Fibroblast of lung (primary cell): ENCODE measurements at regions not wholly inside any gene's neighbourhood (a gene's known extent, or its start where the extent isn't known, plus 50 kb on each side); places are given as distances from the start of the nearest gene placed in this dataset.

Source experiments
- DNase-seq, 2 donors: peaks; one replicate each; pipeline versions ENCODE4 v3.0.0 to v3.0.0-alpha.2; 2010; ENCODE audit warnings: low read depth in 2 of 2
- H2AFZ ChIP-seq: 2 replicates; pipeline ENCODE4 v1.5.1; 2012; ENCODE audit warnings: low read length, control low read depth, inconsistent platforms
- H3K27ac ChIP-seq: 2 replicates; pipeline ENCODE4 v1.5.1; 2011; ENCODE audit warnings: low read length, control low read depth; ENCODE audit not compliant: insufficient read depth
- H3K27me3 ChIP-seq: 2 replicates; pipeline ENCODE4 v1.5.1; 2011; ENCODE audit warnings: mild to moderate bottlenecking, low read length; ENCODE audit not compliant: control insufficient read depth, insufficient read depth
- H3K36me3 ChIP-seq: 2 replicates; pipeline ENCODE4 v1.5.1; 2011; ENCODE audit warnings: low read length; ENCODE audit not compliant: control insufficient read depth, insufficient read depth
- H3K4me1 ChIP-seq: 2 replicates; pipeline ENCODE4 v1.5.1; 2011; ENCODE audit warnings: low read length; ENCODE audit not compliant: control insufficient read depth, insufficient read depth; ENCODE audit errors: extremely low read depth
- H3K4me2 ChIP-seq: 2 replicates; pipeline ENCODE4 v1.5.1; 2011; ENCODE audit warnings: low read length, control low read depth; ENCODE audit not compliant: insufficient read depth; ENCODE audit errors: extremely low read depth
- H3K4me3 ChIP-seq, 4 experiments: fragments of 200-600 bp in 1 of 4; sonication (generic) in 1 of 4; replicated peaks in 1 of 4; 2 replicates each; pipeline ENCODE4 v1.5.1; 2011 to 2016; ENCODE audit warnings: low read length in 4 of 4, low read depth in 3 of 4, mild to moderate bottlenecking in 3 of 4, control low read depth in 2 of 4, inconsistent platforms in 1 of 4, mixed read lengths in 1 of 4; ENCODE audit not compliant: insufficient read depth in 1 of 4; ENCODE audit errors: control extremely low read depth in 1 of 4
- H3K79me2 ChIP-seq: 2 replicates; pipeline ENCODE4 v1.5.1; 2012; ENCODE audit warnings: mild to moderate bottlenecking, low read length, inconsistent platforms; ENCODE audit not compliant: control insufficient read depth, insufficient read depth
- H3K9ac ChIP-seq: 2 replicates; pipeline ENCODE4 v1.5.1; 2011; ENCODE audit warnings: mild to moderate bottlenecking, low read length, control low read depth; ENCODE audit not compliant: insufficient read depth
- H3K9me3 ChIP-seq: 2 replicates; pipeline ENCODE4 v1.5.1; 2012; ENCODE audit warnings: low read depth, low read length; ENCODE audit not compliant: control insufficient read depth, insufficient read depth
- H4K20me1 ChIP-seq: 2 replicates; pipeline ENCODE4 v1.5.1; 2011; ENCODE audit warnings: low read length; ENCODE audit not compliant: control insufficient read depth, insufficient read depth; ENCODE audit errors: extremely low read depth
- EZH2 ChIP-seq: IDR thresholded peaks from 2 replicates; pipeline ENCODE4 v1.5.1; 2012; ENCODE audit warnings: low read length, control low read depth, mild to moderate bottlenecking; ENCODE audit errors: missing control alignments
- TF ChIP-seq, protein P1 (sequence below), 2 donors: IDR thresholded peaks in 1 of 2; conservative IDR thresholded peaks in 1 of 2; 1 replicate in 1 of 2; 2 replicates in 1 of 2; pipeline ENCODE4 v1.5.1; 2011 to 2012; ENCODE audit warnings: low read length in 2 of 2, control low read depth in 1 of 2, inconsistent platforms in 1 of 2, low read depth in 1 of 2, mild to moderate bottlenecking in 1 of 2

DNA sequence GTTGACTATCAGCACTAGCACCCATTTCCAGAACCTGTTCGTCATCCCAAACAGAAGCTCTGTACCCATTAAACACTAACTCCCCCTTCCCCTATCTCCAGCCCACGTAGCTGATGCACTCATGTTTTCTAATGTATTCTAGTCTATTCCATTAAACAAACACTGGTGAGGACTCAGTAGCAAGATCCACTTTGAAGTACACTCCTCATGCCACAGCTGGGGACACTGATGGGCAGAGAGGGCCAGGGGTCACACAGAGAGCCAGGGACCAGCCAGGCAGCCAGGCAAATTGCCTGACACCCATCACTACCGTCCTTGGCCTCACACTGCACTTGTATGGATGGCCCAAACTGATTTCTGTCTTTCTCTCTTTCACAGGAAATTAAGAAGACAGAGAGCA, 269.9 kb upstream of the DIO3 start:
- Histone ChIP-seq H3K9me3 (no peaks in the 10 kb centered on the region), H2AFZ (no peak overlapping the region), H4K20me1 (no peaks in the 10 kb centered on the region), H3K36me3 (no peaks in the 10 kb centered on the region), H3K4me1 (no peaks in the 10 kb centered on the region), H3K9ac (no peak overlapping the region), H3K4me2 (no peak overlapping the region), H3K27me3 (no peaks in the 10 kb centered on the region), H3K27ac (no peak overlapping the region), H3K4me3 (no peak overlapping the region), H3K79me2 (no peaks in the 10 kb centered on the region)
- TF ChIP-seq EZH2: no peak
- TF ChIP-seq, protein P1, sequence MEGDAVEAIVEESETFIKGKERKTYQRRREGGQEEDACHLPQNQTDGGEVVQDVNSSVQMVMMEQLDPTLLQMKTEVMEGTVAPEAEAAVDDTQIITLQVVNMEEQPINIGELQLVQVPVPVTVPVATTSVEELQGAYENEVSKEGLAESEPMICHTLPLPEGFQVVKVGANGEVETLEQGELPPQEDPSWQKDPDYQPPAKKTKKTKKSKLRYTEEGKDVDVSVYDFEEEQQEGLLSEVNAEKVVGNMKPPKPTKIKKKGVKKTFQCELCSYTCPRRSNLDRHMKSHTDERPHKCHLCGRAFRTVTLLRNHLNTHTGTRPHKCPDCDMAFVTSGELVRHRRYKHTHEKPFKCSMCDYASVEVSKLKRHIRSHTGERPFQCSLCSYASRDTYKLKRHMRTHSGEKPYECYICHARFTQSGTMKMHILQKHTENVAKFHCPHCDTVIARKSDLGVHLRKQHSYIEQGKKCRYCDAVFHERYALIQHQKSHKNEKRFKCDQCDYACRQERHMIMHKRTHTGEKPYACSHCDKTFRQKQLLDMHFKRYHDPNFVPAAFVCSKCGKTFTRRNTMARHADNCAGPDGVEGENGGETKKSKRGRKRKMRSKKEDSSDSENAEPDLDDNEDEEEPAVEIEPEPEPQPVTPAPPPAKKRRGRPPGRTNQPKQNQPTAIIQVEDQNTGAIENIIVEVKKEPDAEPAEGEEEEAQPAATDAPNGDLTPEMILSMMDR (conservative IDR thresholded peaks at IDR 0.05 in 1 of 2, IDR thresholded peaks at IDR 0.05 in 1 of 2; ENCODE audit: low read depth in 1 of 2, low read length in 2 of 2): no peak
- DNase-seq: no peak

DNA sequence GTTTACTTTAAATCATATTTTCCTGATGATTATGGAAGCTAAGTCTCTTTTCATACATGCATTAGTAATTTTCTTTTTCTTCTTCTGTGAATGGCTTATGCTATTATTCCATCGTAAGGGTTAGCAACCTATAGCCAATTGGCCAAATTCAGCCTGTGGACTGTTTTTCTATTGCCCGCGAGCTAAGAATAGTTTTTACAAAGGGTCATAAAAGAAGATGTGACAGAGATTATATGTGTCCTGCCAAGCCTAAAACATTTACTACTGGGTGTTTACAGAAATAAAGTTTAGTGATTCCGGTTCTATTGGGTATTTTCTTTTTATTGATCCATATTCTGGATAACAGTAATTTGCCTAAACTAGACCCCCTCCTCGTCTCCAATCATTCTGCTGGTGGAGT, 268.8 kb upstream of the DIO3 start:
- Histone ChIP-seq H3K4me1 (no peaks in the 10 kb centered on the region), H3K9ac (no peak overlapping the region), H4K20me1 (no peaks in the 10 kb centered on the region), H3K4me2 (no peak overlapping the region), H2AFZ (no peak overlapping the region), H3K27me3 (no peaks in the 10 kb centered on the region), H3K4me3 (no peak overlapping the region), H3K36me3 (no peaks in the 10 kb centered on the region), H3K9me3 (no peaks in the 10 kb centered on the region), H3K79me2 (no peaks in the 10 kb centered on the region), H3K27ac (no peak overlapping the region)
- TF ChIP-seq, protein P1 (conservative IDR thresholded peaks at IDR 0.05 in 1 of 2, IDR thresholded peaks at IDR 0.05 in 1 of 2; ENCODE audit: low read depth in 1 of 2, low read length in 2 of 2): no peak
- no peak for TF ChIP-seq EZH2
- DNase-seq: no peak

DNA sequence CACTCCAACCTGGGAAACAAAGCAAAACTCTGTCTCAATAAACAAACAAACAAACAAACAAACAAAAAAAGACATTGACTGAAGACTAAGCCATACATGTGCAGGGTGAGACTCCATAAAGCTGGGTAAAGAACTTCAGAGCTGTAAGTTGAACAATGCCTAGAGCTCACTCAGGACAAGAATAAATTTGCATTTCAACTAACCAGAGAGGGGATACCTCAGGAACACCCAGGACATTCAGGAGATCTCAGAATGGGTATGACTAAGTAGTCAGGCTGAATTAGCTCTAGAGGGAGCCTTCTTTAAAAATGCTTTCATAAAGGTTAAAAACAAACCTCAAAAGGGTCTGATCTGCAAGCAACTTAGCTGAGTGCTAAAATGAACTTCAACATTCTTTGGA, 267.7 kb upstream of the DIO3 start:
- no peak for TF ChIP-seq EZH2
- TF ChIP-seq, protein P1 (conservative IDR thresholded peaks at IDR 0.05 in 1 of 2, IDR thresholded peaks at IDR 0.05 in 1 of 2; ENCODE audit: low read depth in 1 of 2, low read length in 2 of 2): no peak
- no peak overlapping the region for H3K4me2 ChIP-seq
- no peaks in the 10 kb centered on the region for H4K20me1 ChIP-seq
- no peaks in the 10 kb centered on the region for H3K79me2 ChIP-seq
- no peaks in the 10 kb centered on the region for H3K36me3 ChIP-seq
- no peak for DNase-seq
- no peaks in the 10 kb centered on the region for H3K9me3 ChIP-seq
- H3K4me1 ChIP-seq: no peaks in the 10 kb centered on the region
- no peaks in the 10 kb centered on the region for H3K27me3 ChIP-seq
- no peak overlapping the region for H2AFZ ChIP-seq
- H3K27ac ChIP-seq: no peak overlapping the region
- no peak overlapping the region for H3K4me3 ChIP-seq
- no peak overlapping the region for H3K9ac ChIP-seq
